Thyroid gland (tissue), 4 donors: ENCODE measurements at regions not wholly inside any gene's neighbourhood (a gene's known extent, or its start where the extent isn't known, plus 50 kb on each side); places are given as distances from the start of the nearest gene placed in this dataset.

Experiments
- DNase-seq, 2 donors: peaks; one replicate each; pipeline ENCODE4 v3.0.0-alpha.2; 2019
- H3K27ac ChIP-seq, 3 donors: fragments of 200-600 bp; sonication (generic); 1 replicate in 2 of 3; 2 replicates in 1 of 3; pipeline ENCODE4 v1.5.1; 2016 to 2019; ENCODE audit warnings: mild to moderate bottlenecking in 1 of 3, moderate library complexity in 1 of 3
- H3K27me3 ChIP-seq: fragments of 200-600 bp; sonication (generic); one replicate; pipeline ENCODE4 v1.5.1; 2019
- H3K36me3 ChIP-seq, 2 donors: fragments of 200-600 bp; sonication (generic); one replicate each; pipeline ENCODE4 v1.5.1; 2016 to 2019
- H3K4me1 ChIP-seq, 2 donors: fragments of 200-600 bp; sonication (generic); one replicate each; pipeline ENCODE4 v1.5.1; 2017 to 2019
- H3K4me3 ChIP-seq, 3 donors: fragments of 200-600 bp; sonication (generic); replicated peaks in 1 of 3; 1 replicate in 2 of 3; 2 replicates in 1 of 3; pipeline ENCODE4 v1.5.1; 2016; ENCODE audit warnings: mild to moderate bottlenecking in 1 of 3
- H3K9me3 ChIP-seq: fragments of 200-600 bp; sonication (generic); one replicate; pipeline ENCODE4 v1.5.1; 2017
- CTCF ChIP-seq, 6 experiments: fragments of 200-600 bp in 3 of 6; fragments of 450-650 bp in 3 of 6; sonication (generic) in 3 of 6; IDR thresholded peaks; one replicate each; pipeline ENCODE4 v1.5.1; 2016 to 2019; ENCODE audit warnings: antibody characterized with exemption in 6 of 6, mild to moderate bottlenecking in 2 of 6, inconsistent platforms in 1 of 6, moderate library complexity in 1 of 6
- POLR2A ChIP-seq, 2 donors: fragments of 450-650 bp; IDR thresholded peaks; one replicate each; pipeline ENCODE4 v1.6.1; 2017; ENCODE audit warnings: antibody characterized with exemption in 2 of 2, mild to moderate bottlenecking in 2 of 2, moderate library complexity in 1 of 2
- WGBS, 2 donors: methylation state at CpG; one replicate each; pipeline ENCODE4 v1.1.5; 2017; 5-methylcytosine and 5-hydroxymethylcytosine counted together
- intact Hi-C: fragments of 100-400 bp; cut with DNase I; formaldehyde crosslinking; loops from one replicate; pipeline ENCODE4 v1.15.1; 2023

GRCh38 chr14:49139593-49139992 is 446.6 kb downstream of the RPS29 start:
- Histone ChIP-seq H3K9me3 (no peaks in the 10 kb centered on the region), H3K27ac (peak overlapping the region; percentile 4 to 47 (median 11)), H3K4me3 (no peak overlapping the region), H3K36me3 (no peaks in the 10 kb centered on the region), H3K27me3 (no peaks in the 10 kb centered on the region), H3K4me1 (peaks cover 13 to 22% of the 10 kb centered on the region in 2 donors)
- TF ChIP-seq POLR2A (IDR thresholded peaks at IDR 0.05) (no peak), CTCF (IDR thresholded peaks at IDR 0.05) (no peak)
- DNase-seq, result no peak
- intact Hi-C loops, result no loop called here
- 21 to 23% methylated on average over 1 of the region's 1 CpG for WGBS, 2 donors

GRCh38 chr14:49134940-49135339 is 451.2 kb downstream of the RPS29 start:
- no peak for DNase-seq
- Histone ChIP-seq H3K4me3 (no peak overlapping the region), H3K27ac (no peak overlapping the region), H3K36me3 (no peaks in the 10 kb centered on the region), H3K27me3 (no peaks in the 10 kb centered on the region), H3K4me1 (peaks cover 8 to 13% of the 10 kb centered on the region in 2 donors), H3K9me3 (no peaks in the 10 kb centered on the region)
- intact Hi-C loops, result no loop called here
- WGBS, 2 donors, result 54 to 69% methylated on average over 3 of the region's 3 CpGs
- TF ChIP-seq CTCF (IDR thresholded peaks at IDR 0.05) (no peak), POLR2A (IDR thresholded peaks at IDR 0.05) (no peak)

GRCh38 chr14:49121246-49121645 is 464.9 kb downstream of the RPS29 start:
- H3K4me1 ChIP-seq, result no peaks in the 10 kb centered on the region
- no peaks in the 10 kb centered on the region for H3K27me3 ChIP-seq
- TF ChIP-seq CTCF (IDR thresholded peaks at IDR 0.05), result no peak
- no peak for TF ChIP-seq POLR2A (IDR thresholded peaks at IDR 0.05)
- no peaks in the 10 kb centered on the region for H3K9me3 ChIP-seq
- H3K27ac ChIP-seq, result no peak overlapping the region
- 87 to 92% methylated on average over 5 of the region's 5 CpGs for WGBS, 2 donors
- intact Hi-C loops, result no loop called here
- no peak overlapping the region for H3K4me3 ChIP-seq
- H3K36me3 ChIP-seq, result no peaks in the 10 kb centered on the region
- DNase-seq, result no peak

- no peak for TF ChIP-seq CTCF (IDR thresholded peaks at IDR 0.05)
- TF ChIP-seq POLR2A (IDR thresholded peaks at IDR 0.05), result no peak
- DNase-seq, result peak; percentile 13 to 28
- H3K9me3 ChIP-seq, result no peaks in the 10 kb centered on the region
- H3K36me3 ChIP-seq, result no peaks in the 10 kb centered on the region
- intact Hi-C loops, result no loop called here
- peaks cover 9 to 14% of the 10 kb centered on the region in 2 donors for H3K4me1 ChIP-seq
- H3K27me3 ChIP-seq, result no peaks in the 10 kb centered on the region
- WGBS, 2 donors, result 38 to 40% methylated on average over 6 of the region's 6 CpGs
- H3K4me3 ChIP-seq, result no peak overlapping the region
- H3K27ac ChIP-seq, result peak overlapping the region; percentile 31 to 56 (median 37)
Measured at GRCh38 chr14:49114161-49114893, 471.9 kb downstream of the RPS29 start.

GRCh38 chr14:49106741-49107667 is 479.2 kb downstream of the RPS29 start:
- no peak overlapping the region for H3K27ac ChIP-seq
- no peak for DNase-seq
- TF ChIP-seq CTCF (IDR thresholded peaks at IDR 0.05) (no peak), POLR2A (IDR thresholded peaks at IDR 0.05) (no peak)
- no peak overlapping the region for H3K4me3 ChIP-seq
- no peaks in the 10 kb centered on the region for H3K9me3 ChIP-seq
- no peaks in the 10 kb centered on the region for H3K4me1 ChIP-seq
- no peaks in the 10 kb centered on the region for H3K27me3 ChIP-seq
- H3K36me3 ChIP-seq, result no peaks in the 10 kb centered on the region
- 53 to 68% methylated on average over 8 of the region's 8 CpGs for WGBS, 2 donors
- intact Hi-C loops, result no loop called here
